ENCODE measurements at regions not wholly inside any gene's neighbourhood (a gene's known extent, or its start where the extent isn't known, plus 50 kb on each side); places are given as distances from the start of the nearest gene placed in this dataset.
A peak's percentile ranks its signal among the peaks of the same experiment; 100 is the strongest.

DNA sequence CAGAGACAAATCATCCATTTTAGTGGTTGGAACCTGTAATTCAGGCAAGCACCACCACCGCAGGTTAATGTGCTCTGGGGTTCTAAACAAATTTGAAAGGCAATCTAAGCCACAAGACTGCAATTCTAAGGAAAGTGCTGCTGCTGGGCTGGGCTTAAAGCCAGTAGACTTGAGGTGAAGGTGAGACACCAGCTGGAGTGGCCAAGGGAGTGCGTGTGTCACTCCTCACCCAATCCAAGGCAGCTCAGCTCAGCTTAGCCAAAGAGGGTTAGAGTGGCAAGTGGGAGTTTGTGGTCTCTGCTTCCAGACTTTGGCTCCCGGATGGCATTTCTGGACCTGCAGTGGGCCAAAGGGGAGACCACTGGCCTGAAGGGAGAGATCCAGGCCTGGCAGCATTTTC, 1655.6 kb downstream of the SI start:
- H3K4me3 ChIP-seq (ENCODE audit: control insufficient read depth, low read depth, low read length): no peak overlapping the region
- TF ChIP-seq, protein P1, sequence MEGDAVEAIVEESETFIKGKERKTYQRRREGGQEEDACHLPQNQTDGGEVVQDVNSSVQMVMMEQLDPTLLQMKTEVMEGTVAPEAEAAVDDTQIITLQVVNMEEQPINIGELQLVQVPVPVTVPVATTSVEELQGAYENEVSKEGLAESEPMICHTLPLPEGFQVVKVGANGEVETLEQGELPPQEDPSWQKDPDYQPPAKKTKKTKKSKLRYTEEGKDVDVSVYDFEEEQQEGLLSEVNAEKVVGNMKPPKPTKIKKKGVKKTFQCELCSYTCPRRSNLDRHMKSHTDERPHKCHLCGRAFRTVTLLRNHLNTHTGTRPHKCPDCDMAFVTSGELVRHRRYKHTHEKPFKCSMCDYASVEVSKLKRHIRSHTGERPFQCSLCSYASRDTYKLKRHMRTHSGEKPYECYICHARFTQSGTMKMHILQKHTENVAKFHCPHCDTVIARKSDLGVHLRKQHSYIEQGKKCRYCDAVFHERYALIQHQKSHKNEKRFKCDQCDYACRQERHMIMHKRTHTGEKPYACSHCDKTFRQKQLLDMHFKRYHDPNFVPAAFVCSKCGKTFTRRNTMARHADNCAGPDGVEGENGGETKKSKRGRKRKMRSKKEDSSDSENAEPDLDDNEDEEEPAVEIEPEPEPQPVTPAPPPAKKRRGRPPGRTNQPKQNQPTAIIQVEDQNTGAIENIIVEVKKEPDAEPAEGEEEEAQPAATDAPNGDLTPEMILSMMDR (conservative IDR thresholded peaks at IDR 0.05; ENCODE audit: control insufficient read depth, insufficient read depth, low read depth, low read length): no peak
- no peak for DNase-seq (ENCODE audit: low read depth)

DNA sequence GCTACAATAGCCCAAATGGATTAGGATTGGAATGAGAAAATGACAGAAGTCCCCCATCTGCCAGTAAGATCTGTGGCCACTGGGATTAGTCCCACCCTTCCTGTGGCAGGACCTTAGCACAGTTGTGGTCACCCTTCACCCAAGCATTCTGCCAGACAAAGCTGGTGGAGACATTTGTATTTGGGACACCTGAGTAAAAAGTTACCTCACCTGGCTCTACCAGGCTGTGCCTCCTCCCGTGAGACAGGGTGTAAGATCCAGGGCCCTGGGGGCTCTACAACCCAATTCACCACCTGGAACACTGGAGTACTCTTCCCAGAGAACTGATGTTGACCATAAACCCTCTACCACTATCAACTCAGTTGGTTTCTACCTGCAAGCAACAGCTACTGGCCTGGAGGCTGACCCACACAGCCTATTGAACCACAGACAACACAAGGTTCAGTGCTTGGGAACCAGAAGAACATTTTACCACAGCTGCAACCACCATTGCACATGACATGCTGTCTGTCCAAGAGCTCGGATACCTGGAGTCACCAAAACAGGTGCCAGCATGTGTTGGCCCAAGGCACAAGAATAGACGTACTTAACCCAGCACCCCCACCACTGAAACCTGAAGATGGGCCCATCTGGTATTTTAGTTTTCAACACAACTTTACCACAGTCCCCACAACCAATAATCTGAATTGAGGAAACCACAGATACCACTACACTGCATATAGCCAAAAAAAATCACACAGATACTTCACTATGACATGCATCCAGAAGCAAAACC, 1686.7 kb downstream of the SI start:
- DNase-seq (ENCODE audit: low read depth): no peak
- no peak overlapping the region for H3K4me3 ChIP-seq (ENCODE audit: control insufficient read depth, low read depth, low read length)
- TF ChIP-seq, protein P1 (conservative IDR thresholded peaks at IDR 0.05; ENCODE audit: control insufficient read depth, insufficient read depth, low read depth, low read length): no peak

DNA sequence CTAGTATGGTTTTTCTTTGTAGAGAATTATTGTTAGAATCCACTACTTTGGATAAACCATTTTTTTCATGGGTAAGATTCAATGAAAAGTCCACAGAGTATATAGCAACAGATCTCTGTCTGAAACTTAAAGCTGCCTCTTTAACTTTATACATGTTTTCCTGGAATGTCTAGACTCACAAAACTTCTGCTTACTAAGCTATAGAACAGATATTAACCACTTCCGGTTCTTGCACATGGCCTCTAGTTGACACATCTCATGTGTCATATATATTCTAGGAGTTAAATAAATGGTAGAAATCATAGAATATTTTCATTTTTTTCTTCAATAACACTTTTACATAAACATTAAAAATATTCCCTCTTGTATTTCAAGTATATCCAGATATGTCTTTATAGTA, 1693.9 kb downstream of the SI start:
- TF ChIP-seq, protein P1 (conservative IDR thresholded peaks at IDR 0.05; ENCODE audit: control insufficient read depth, insufficient read depth, low read depth, low read length): no peak

DNA sequence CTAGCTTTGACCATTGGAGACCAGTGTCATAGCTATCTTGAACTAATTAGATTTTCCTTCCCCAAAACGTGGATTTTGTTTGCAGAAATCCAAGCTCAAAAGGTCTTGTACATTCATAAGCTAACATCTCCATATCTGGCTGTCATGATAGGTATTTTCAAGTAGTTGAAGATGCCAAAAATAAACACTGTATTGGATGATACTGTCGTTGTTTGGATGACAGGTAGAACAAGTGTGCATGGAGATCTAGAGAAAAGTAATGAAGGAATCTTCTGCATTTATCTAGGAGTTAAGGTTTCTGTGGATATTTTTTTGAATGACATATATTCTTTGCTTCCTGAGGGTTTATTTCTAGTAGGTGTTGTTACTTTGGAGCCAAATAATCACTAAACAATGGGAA, 1696.1 kb downstream of the SI start:
- H3K4me3 ChIP-seq (ENCODE audit: control insufficient read depth, low read depth, low read length): no peak overlapping the region
- no peak for DNase-seq (ENCODE audit: low read depth)
- TF ChIP-seq, protein P1 (conservative IDR thresholded peaks at IDR 0.05; ENCODE audit: control insufficient read depth, insufficient read depth, low read depth, low read length): no peak

More for the DNA sequence above, 1693.9 kb downstream of the SI start:
- DNase-seq (ENCODE audit: low read depth): no peak
- no peak overlapping the region for H3K4me3 ChIP-seq (ENCODE audit: control insufficient read depth, low read depth, low read length)

DNA sequence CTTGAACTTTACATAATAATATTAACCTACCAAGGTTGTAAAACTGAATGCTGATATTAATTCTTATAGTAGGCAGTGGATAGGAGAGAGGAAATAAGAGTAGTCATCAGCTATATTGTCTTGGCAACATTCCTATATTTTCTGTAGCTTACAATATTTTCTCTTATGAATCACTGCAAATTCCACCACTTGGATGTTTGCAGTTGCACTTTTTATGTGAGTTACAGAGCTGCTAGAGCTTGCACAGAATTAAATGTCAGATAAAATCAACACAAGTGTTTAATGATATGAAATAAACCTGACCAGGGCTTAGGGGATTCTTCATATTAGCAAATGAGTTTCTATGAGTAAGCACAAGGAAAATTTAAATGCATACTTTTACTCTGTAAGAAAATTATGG, 1710.1 kb downstream of the SI start:
- no peak overlapping the region for H3K4me3 ChIP-seq (ENCODE audit: control insufficient read depth, low read depth, low read length)
- TF ChIP-seq, protein P1 (conservative IDR thresholded peaks at IDR 0.05; ENCODE audit: control insufficient read depth, insufficient read depth, low read depth, low read length): no peak
- peak; percentile 0 for DNase-seq (ENCODE audit: low read depth)

DNA sequence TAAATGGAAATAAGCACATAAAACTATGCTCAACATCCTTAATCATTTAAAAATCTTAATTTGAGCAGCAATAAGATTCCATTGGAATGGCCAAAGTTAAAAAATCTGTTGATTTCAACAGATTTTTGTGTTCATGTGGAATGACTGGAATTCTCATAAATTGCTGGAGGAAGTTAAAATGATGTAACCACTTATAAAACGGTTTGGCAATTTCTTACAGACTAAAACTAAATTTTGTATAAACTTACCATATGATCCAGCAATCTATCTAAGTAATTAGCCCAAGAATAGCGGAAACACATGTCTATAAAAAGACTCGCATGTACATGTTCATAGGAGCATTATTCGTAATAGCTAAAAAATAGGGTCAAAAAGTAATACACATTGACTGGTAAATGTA, 1713.6 kb downstream of the SI start:
- TF ChIP-seq, protein P1 (conservative IDR thresholded peaks at IDR 0.05; ENCODE audit: control insufficient read depth, insufficient read depth, low read depth, low read length): no peak
- no peak for DNase-seq (ENCODE audit: low read depth)
- H3K4me3 ChIP-seq (ENCODE audit: control insufficient read depth, low read depth, low read length): no peak overlapping the region
